CD4-positive, alpha-beta T cell treated with Interleukin-10 for 1 hour (primary cell): ENCODE measurements at regions not wholly inside any gene's neighbourhood (a gene's known extent, or its start where the extent isn't known, plus 50 kb on each side); places are given as distances from the start of the nearest gene placed in this dataset.
A peak's percentile ranks its signal among the peaks of the same experiment; 100 is the strongest.
"Not testable (repeated sequence)": the region's sequence is repeated elsewhere in the genome, so short reads cannot be mapped to it uniquely, and the experiment has no call there.

ENCODE experiments used
- DNase-seq: peaks from one replicate; pipeline ENCODE4 v3.0.0-alpha.2; 2020

DNA sequence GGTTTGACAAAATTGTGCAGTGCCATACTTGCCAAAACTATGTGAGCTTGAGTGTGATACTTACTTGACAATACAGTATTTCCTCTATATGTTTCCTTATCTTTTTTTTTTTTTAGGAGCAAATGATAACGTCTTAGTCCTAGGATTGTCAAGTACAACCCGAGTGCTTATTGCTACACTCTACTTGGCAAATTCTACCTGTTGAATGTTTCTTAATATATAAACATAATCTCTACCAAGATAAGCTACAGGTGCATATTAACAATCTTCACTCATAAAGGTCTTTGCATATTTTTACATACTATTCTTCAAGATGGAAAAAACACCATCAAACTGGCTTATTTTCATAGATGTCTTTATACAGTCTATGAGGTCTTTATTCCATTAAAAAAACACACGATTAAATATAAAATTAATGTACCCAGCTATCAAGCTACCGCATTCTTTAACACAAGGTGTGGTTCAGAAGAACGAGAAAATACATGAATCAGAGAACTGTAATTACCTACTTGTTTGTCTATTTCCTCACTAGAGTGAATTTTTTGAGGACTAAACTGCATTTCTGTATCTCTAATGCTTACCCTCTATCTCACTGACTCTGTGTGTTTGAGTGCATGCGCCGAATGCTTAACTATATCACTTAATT lies 76.1 kb upstream of the PDSS1 start:
- no peak for DNase-seq

DNA sequence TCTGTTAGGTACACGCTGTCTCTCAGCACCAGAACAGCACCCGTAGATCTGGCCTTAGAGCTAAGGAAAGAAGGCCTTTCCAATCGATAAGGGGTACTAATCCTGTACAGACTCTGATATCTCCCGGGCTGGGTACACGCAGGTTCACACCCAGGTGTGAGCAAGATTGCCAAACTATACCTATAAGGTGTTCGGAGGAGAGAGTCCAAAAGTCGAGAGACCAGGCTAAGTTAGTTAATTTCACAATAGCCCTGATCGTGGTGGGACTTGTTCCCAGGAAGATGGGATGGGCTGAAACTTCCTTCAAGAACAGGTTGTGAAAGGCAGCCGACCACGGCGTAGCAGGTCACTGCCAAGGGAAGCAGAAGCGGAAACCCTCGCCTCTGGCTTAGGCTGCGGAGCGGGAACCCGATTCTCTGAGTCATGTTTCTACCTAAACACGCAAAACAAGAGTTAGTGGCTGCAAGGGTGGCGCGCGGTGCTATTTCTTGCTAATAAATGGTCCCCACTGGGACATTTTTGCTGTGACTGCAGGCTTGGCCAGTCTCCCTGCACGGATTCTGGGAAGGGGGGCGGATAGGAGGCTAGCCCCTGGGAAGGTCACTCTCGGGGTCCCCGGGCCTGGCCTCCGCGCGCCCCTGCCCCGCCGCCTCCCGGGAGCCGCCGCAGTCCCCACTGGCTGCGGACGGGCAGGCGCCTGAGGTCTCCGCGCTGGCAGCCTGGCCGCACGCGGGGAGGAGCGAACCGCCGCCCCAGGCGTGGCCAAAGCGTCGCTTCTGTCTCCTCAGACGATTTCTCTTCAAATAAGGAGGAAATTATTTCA lies 75.4 kb upstream of the PDSS1 start:
- peak; percentile 8 for DNase-seq

DNA sequence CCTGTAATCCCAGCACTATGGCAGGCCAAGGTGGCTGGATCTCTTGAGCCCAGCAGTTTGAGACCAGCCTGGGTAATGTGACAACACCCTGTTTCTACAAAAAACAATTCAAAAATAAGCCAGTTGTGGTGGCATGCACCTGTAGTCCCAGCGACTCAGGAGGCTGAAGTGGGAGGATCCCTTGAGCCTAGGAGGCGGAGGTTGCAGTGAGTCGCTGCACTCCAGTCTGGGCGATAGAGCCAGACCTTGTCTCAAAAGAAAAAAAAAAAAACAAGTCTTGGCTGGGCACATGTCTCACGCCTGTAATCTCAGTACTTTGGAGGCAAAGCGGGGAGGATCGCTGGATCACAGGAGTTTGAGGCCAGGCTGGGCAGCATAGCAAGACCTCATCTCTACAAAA lies 74.6 kb upstream of the PDSS1 start:
- DNase-seq, result no peak

DNA sequence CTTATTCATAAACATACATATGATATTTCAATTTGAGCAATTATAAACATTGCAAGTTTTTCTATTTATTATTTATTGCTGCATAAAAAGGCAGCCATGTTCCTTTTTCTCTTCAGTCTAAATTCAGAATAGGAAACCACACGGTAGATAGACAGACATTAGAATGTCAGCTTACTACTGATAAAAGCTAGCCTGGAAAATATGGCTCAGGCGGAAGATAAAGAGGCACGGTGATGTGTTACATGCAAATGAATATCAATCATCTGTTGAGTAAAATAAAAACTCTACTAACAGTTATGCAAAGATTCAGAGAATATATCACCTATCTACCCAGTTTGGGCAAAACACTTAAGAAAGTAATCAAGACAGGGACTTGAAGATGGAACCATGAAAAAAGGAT lies 73.5 kb upstream of the PDSS1 start:
- DNase-seq, result no peak

DNA sequence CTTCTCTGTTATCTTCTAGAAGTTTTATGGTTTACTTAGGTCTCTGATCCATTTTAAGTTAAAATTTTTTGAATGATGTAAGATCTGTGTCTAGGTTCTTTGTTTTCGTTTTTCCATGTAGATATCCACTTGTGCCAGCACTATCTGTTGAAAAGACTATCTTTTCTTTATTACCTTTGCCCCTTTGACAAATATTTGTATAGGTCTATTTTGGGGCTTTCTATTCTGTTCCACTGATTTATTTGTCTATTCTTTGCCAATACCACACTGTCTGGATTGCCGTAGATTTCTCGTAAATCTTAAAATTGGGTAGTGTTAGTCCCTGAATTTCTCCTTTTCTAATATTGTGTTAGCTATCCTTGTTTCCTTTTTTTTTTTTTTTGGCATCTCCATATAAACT lies 71.4 kb upstream of the PDSS1 start:
- no peak for DNase-seq

DNA sequence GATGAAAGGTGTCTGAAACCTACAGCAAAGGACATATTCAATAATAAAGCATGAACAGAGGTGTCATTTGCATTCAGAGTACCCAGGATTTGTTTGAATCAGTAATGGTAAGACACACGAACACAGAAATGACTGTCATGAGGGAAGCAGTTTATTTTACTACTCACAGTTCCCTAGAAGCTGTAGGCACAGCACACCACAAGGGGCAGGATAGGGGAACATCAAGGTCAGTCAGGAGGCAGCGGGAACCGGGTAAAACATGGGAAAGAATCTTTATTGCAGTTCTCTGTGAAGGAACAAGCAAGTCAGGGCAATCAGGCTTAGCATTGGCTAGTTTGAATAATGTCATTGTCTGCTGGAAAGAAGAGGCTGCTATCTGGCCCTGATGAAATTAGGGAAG lies 70.2 kb upstream of the PDSS1 start:
- no peak for DNase-seq

DNA sequence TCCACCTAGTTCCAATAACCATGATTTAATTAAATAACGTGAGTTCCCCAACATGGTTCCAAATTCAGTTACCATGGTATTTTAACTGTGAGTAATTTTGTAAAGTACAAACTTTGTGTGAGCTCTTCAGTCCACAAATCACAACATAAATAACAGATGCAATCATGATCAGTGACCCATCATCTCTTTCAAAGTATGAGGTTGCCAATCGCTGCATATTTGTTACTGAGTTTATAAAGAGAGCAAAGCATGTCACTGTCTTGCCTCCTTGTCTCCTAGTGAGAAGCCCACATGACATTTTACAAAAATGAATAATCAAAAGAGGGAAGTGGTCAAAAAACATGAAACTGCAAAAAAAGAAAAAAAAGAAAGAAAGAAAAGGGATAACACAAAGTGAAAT lies 69.1 kb upstream of the PDSS1 start:
- DNase-seq, result no peak

DNA sequence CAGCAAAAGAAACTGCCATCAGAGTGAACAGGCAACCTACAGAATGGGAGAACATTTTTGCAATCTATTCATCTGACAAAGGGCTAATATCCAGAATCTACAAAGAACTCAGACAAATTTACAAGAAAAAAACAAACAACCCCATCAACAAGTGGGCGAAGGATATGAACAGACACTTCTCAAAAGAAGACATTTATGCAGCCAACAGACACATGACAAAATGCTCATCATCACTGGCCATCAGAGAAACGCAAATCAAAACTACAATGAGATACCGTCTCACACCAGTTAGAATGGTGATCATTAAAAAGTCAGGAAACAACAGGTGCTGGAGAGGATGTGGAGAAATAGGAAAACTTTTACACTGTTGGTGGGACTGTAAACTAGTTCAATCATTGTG lies 65.3 kb upstream of the PDSS1 start:
- DNase-seq, result not testable (repeated sequence)

DNA sequence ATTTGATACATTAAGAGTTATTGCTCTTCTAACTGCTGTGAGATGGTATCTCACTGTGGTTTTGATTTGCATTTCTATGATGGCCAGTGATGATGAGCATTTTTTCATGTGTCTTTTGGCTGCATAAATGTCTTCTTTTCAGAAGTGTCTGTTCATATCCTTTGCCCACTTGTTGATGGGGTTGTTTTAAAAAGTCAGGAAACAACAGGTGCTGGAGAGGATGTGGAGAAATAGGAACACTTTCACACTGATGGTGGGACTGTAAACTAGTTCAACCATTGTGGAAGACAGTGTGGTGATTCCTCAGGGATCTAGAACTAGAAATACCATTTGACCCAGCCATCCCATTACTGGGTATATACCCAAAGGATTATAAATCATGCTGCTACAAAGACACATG lies 63.4 kb upstream of the PDSS1 start:
- not testable (repeated sequence) for DNase-seq

DNA sequence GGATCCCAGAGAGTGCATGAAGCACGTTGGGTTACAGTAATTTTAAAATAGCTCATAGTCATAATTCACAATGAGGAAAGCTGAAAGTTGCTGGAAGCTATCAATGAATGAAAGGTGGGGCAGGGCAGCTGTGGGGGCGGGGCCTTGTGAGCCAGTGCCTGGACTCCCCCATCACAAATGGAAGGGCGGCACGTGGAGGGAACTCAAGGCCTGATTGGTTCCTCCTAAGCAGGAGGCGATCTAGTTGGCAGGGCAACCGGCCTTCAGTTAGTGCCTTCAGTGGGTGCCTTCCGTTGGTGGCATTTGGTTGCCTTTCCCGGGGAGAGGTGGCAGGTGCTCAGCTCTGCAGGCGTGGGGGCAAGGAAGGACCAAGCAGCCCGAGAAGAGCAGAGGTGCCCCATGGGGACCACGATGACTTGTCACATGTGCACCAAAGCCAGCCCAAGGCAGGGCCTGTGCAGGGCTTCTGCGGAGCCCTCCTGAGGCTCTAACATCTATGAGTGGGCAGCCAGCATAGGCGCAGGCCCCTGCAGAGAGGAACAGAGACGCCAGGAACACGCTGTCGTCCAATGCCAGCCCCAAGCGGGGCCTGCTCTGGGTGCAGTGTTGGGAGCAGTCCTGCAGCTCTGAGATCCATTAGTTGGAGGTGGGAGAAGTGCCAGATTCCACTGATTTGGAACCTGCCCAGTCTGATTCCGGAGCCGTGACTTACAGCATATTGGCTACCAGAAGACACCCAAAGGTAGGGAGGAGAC lies 59.8 kb upstream of the PDSS1 start:
- no peak for DNase-seq

DNA sequence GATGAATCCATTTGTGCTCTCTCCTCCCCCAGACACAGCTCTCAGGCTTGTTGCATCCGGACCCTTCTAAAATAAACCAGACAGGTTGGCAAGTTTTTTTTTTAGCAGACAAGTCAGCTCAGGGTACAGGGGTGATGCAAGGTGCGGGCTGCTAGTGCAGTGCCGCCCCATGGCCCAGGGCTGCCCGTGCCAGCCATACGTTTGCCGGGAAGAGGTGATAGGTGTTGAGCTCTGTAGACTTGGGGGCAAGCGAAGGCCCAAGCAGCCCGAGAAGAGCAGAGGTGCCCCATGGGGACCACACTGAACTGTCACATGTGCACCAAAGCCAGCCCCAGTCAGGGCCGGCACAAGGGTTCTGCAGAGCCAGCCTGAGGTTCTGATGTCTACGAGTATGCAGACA lies 57.1 kb upstream of the PDSS1 start:
- DNase-seq, result no peak

DNA sequence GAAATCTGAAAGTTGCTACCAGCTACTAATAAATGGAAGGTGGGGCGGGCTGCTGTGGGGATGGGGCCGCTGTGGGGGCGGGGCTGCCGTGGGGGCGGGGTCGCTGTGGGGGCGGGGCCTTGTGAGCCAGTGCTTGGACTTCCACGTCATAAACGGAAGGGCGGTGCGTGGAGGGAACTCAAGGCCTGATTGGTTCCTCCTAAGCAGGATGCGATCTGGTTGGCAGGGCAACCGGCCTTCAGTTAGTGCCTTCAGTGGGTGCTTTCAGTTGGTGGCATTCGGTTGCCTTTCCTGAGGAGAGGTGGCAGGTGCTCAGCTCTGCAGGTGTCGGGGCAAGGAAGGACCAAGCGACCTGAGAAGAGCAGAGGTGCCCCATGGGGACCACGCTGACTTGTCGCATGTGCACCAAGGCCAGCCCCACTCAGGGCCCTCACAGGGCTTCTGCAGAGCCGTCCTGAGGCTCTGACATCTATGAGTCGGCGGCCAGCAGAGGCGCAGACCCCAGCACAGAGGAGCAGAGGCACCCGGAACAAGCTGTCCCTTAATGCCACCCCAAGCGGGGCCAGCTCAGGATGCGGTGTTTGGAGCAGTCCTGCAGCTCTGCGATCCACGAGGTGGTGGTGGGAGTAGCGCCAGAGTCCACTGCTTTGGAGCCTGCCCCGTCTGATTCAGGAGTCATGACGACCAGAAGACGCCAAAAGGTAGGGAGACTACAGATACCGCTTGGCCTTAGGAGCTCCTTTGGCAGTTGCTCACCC lies 54.4 kb upstream of the PDSS1 start:
- no peak for DNase-seq

DNA sequence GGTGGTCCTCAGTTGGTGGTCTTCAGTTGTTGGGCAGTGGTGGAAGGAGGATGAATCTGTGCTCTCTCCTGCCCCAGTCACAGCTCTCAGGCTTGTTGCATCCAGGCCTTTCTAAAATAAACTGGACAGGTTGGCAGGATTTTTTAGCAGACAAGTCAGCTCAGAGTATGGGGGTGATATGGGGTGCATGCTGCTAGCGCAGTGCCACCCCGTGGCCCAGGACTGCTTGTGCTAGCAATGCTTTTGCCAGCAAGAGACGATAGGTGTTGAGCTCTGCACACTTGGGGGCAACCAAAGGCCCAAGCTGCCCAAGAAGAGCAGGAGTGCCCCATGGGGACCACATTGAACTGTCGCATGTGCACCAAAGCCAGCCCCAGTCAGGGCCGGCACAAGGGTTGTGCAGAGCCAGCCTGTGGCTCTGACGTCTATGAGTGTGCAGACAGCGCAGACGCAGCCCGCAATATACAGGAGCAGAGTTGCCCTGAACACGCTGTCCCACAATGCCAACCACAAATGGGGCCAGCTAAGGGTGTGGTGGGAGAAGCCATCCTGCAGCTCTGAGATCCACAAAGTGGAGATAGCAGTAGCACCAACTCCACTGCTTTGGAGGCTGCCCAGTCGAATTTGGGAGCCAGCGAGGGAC lies 49.8 kb upstream of the PDSS1 start:
- DNase-seq, result no peak
